HL-60 (cell line): ENCODE measurements at regions not wholly inside any gene's neighbourhood (a gene's known extent, or its start where the extent isn't known, plus 50 kb on each side); places are given as distances from the start of the nearest gene placed in this dataset.

Experiments used
- DNase-seq, 2 experiments: peaks; one replicate each; pipeline ENCODE4 v3.0.0-alpha.2; 2010 to 2020; ENCODE audit warnings: low read depth in 1 of 2, low spot score in 1 of 2
- H3K27ac ChIP-seq: fragments of 250-450 bp; sonication (Bioruptor Pico); replicated peaks from 2 replicates; pipeline ENCODE4 v1.5.1; 2020; ENCODE audit warnings: mild to moderate bottlenecking, moderate library complexity
- H3K27me3 ChIP-seq: fragments of 250-450 bp; sonication (Bioruptor Pico); 2 replicates; pipeline ENCODE4 v1.5.1; 2021; ENCODE audit warnings: mild to moderate bottlenecking, moderate library complexity; ENCODE audit not compliant: insufficient read depth, poor library complexity, severe bottlenecking
- H3K4me3 ChIP-seq: replicated peaks from 2 replicates; pipeline ENCODE4 v1.5.1; 2011; ENCODE audit warnings: mild to moderate bottlenecking, control low read depth, low read length; ENCODE audit not compliant: insufficient read depth
- GABPA ChIP-seq: IDR thresholded peaks from 2 replicates; pipeline ENCODE4 v1.6.1; 2012; ENCODE audit warnings: low read depth
- POLR2AphosphoS5 ChIP-seq: IDR thresholded peaks from 2 replicates; pipeline ENCODE4 v1.6.1; 2012; ENCODE audit warnings: low read depth
- REST ChIP-seq: IDR thresholded peaks from 2 replicates; pipeline ENCODE4 v1.6.1; 2012; ENCODE audit warnings: low read depth; ENCODE audit not compliant: insufficient replicate concordance
- SPI1 ChIP-seq: IDR thresholded peaks from 2 replicates; pipeline ENCODE4 v1.6.1; 2012; ENCODE audit warnings: low read depth, mild to moderate bottlenecking, borderline replicate concordance
- TF ChIP-seq, protein P1 (sequence below): IDR thresholded peaks from one replicate; pipeline ENCODE4 v1.5.1; 2011; ENCODE audit warnings: low read length, control low read depth, inconsistent platforms; ENCODE audit not compliant: insufficient read depth

- TF ChIP-seq POLR2AphosphoS5 (no peak), REST (no peak), SPI1 (no peak), GABPA (no peak)
- TF ChIP-seq, protein P1, sequence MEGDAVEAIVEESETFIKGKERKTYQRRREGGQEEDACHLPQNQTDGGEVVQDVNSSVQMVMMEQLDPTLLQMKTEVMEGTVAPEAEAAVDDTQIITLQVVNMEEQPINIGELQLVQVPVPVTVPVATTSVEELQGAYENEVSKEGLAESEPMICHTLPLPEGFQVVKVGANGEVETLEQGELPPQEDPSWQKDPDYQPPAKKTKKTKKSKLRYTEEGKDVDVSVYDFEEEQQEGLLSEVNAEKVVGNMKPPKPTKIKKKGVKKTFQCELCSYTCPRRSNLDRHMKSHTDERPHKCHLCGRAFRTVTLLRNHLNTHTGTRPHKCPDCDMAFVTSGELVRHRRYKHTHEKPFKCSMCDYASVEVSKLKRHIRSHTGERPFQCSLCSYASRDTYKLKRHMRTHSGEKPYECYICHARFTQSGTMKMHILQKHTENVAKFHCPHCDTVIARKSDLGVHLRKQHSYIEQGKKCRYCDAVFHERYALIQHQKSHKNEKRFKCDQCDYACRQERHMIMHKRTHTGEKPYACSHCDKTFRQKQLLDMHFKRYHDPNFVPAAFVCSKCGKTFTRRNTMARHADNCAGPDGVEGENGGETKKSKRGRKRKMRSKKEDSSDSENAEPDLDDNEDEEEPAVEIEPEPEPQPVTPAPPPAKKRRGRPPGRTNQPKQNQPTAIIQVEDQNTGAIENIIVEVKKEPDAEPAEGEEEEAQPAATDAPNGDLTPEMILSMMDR = no peak
- no peak overlapping the region for H3K4me3 ChIP-seq
- no peak overlapping the region for H3K27ac ChIP-seq
- no peak for DNase-seq
- no peaks in the 10 kb centered on the region for H3K27me3 ChIP-seq
Observed at GRCh38 chr11:15690320-15690719, 575.6 kb downstream of the INSC start.

DNA sequence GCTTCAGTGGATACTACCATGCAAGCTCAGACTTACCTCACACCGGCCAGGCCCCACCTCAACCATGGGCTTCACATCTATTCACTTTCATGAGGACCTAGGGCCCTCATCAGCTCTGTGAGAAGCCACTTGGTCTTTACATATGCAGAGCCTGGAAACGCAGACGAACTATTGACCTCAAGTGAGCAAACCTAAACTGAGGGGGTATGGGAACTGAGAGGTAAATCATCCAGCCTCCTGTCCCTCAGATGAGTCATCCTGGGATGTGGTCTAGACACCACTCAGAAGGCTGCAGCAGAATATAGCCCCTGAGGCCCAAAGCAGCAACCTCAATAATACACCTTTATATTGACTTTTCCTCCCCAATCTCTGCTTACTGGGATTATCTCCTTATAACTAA lies 578.0 kb downstream of the INSC start:
- no peak for DNase-seq
- H3K27ac ChIP-seq = no peak overlapping the region
- no peak overlapping the region for H3K4me3 ChIP-seq
- TF ChIP-seq GABPA (no peak), SPI1 (no peak), POLR2AphosphoS5 (no peak)
- TF ChIP-seq, protein P1 = no peak
- H3K27me3 ChIP-seq = no peaks in the 10 kb centered on the region

GRCh38 chr11:15695096-15695721 lies 580.5 kb downstream of the INSC start:
- Histone ChIP-seq H3K27me3 (no peaks in the 10 kb centered on the region), H3K27ac (no peak overlapping the region), H3K4me3 (no peak overlapping the region)
- TF ChIP-seq REST = no peak
- no peak for TF ChIP-seq SPI1
- no peak for TF ChIP-seq GABPA
- TF ChIP-seq, protein P1 = no peak
- no peak for TF ChIP-seq POLR2AphosphoS5
- DNase-seq = no peak

DNA sequence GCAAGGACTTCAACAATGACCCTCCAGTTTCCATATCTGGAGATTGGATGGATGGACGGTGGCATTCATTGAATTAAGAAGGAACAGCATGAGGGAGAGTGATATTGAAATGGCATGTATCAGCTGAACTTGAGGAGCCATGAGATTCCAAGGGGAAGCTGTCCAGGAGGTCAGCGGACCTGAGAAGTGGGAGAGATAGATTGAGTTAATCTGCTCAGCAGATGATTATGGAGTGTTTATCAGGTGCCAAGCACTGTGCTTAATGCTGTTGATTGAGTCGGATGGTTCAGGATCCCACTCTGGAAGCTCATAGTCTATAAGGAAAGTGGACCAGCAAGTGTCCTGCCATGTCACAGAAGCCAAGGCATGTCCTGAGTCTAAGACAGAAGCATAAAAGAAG lies 581.3 kb downstream of the INSC start:
- Histone ChIP-seq H3K27ac (no peak overlapping the region), H3K4me3 (no peak overlapping the region), H3K27me3 (no peaks in the 10 kb centered on the region)
- TF ChIP-seq GABPA (no peak), REST (no peak), SPI1 (no peak), POLR2AphosphoS5 (no peak)
- TF ChIP-seq, protein P1 = no peak
- DNase-seq = no peak
